ENCODE measurements at regions not wholly inside any gene's neighbourhood (a gene's known extent, or its start where the extent isn't known, plus 50 kb on each side); places are given as distances from the start of the nearest gene placed in this dataset.
A peak's percentile ranks its signal among the peaks of the same experiment; 100 is the strongest.
"Not testable (repeated sequence)": the region's sequence is repeated elsewhere in the genome, so short reads cannot be mapped to it uniquely, and the experiment has no call there.

GRCh38 chr3:22661121-22661700 lies 541.9 kb upstream of the UBE2E2 start:
- H2AFZ ChIP-seq (ENCODE audit: low read depth, low read length): no peak overlapping the region
- no peaks in the 10 kb centered on the region for H3K9me3 ChIP-seq (ENCODE audit: low read length)
- H3K36me3 ChIP-seq (ENCODE audit: insufficient read depth, low read length): no peaks in the 10 kb centered on the region
- no peaks in the 10 kb centered on the region for H3K27me3 ChIP-seq (ENCODE audit: insufficient read depth, low read length)
- H3K4me1 ChIP-seq (ENCODE audit: insufficient read depth, low read length): no peaks in the 10 kb centered on the region
- H3K4me3 ChIP-seq (ENCODE audit: low read length): no peak overlapping the region

- H3K9me3 ChIP-seq (ENCODE audit: low read length): no peaks in the 10 kb centered on the region
- H3K27me3 ChIP-seq (ENCODE audit: insufficient read depth, low read length): no peaks in the 10 kb centered on the region
- H3K4me3 ChIP-seq (ENCODE audit: low read length): no peak overlapping the region
- H3K36me3 ChIP-seq (ENCODE audit: insufficient read depth, low read length): no peaks in the 10 kb centered on the region
- H3K4me1 ChIP-seq (ENCODE audit: insufficient read depth, low read length): no peaks in the 10 kb centered on the region
- no peak overlapping the region for H2AFZ ChIP-seq (ENCODE audit: low read depth, low read length)
Measured at GRCh38 chr3:22665528-22665927, 537.6 kb upstream of the UBE2E2 start.

- no peak overlapping the region for H2AFZ ChIP-seq (ENCODE audit: low read depth, low read length)
- no peaks in the 10 kb centered on the region for H3K27me3 ChIP-seq (ENCODE audit: insufficient read depth, low read length)
- no peaks in the 10 kb centered on the region for H3K9me3 ChIP-seq (ENCODE audit: low read length)
- H3K4me1 ChIP-seq (ENCODE audit: insufficient read depth, low read length): no peaks in the 10 kb centered on the region
- no peaks in the 10 kb centered on the region for H3K36me3 ChIP-seq (ENCODE audit: insufficient read depth, low read length)
- H3K4me3 ChIP-seq (ENCODE audit: low read length): no peak overlapping the region
Measured at GRCh38 chr3:22666736-22667135, 536.4 kb upstream of the UBE2E2 start.

- Histone ChIP-seq H3K27me3 (ENCODE audit: insufficient read depth, low read length) (no peaks in the 10 kb centered on the region), H2AFZ (ENCODE audit: low read depth, low read length) (no peak overlapping the region), H3K4me1 (ENCODE audit: insufficient read depth, low read length) (no peaks in the 10 kb centered on the region), H3K4me3 (ENCODE audit: low read length) (no peak overlapping the region), H3K9me3 (ENCODE audit: low read length) (no peaks in the 10 kb centered on the region), H3K36me3 (ENCODE audit: insufficient read depth, low read length) (no peaks in the 10 kb centered on the region)
Measured at GRCh38 chr3:22671848-22672247, 531.3 kb upstream of the UBE2E2 start.

GRCh38 chr3:22684739-22685138 lies 518.4 kb upstream of the UBE2E2 start:
- Histone ChIP-seq H3K4me1 (ENCODE audit: insufficient read depth, low read length) (no peaks in the 10 kb centered on the region), H3K9me3 (ENCODE audit: low read length) (no peaks in the 10 kb centered on the region), H2AFZ (ENCODE audit: low read depth, low read length) (no peak overlapping the region), H3K27me3 (ENCODE audit: insufficient read depth, low read length) (no peaks in the 10 kb centered on the region), H3K36me3 (ENCODE audit: insufficient read depth, low read length) (no peaks in the 10 kb centered on the region), H3K4me3 (ENCODE audit: low read length) (no peak overlapping the region)

- no peaks in the 10 kb centered on the region for H3K27me3 ChIP-seq (ENCODE audit: insufficient read depth, low read length)
- H3K4me3 ChIP-seq (ENCODE audit: low read length): no peak overlapping the region
- H2AFZ ChIP-seq (ENCODE audit: low read depth, low read length): no peak overlapping the region
- no peaks in the 10 kb centered on the region for H3K4me1 ChIP-seq (ENCODE audit: insufficient read depth, low read length)
- no peaks in the 10 kb centered on the region for H3K9me3 ChIP-seq (ENCODE audit: low read length)
- H3K36me3 ChIP-seq (ENCODE audit: insufficient read depth, low read length): no peaks in the 10 kb centered on the region
Measured at GRCh38 chr3:22685597-22685996, 517.5 kb upstream of the UBE2E2 start.

GRCh38 chr3:22691407-22691806 lies 511.7 kb upstream of the UBE2E2 start:
- Histone ChIP-seq H3K36me3 (ENCODE audit: insufficient read depth, low read length) (no peaks in the 10 kb centered on the region), H3K27me3 (ENCODE audit: insufficient read depth, low read length) (no peaks in the 10 kb centered on the region), H3K4me1 (ENCODE audit: insufficient read depth, low read length) (peaks cover 12% of the 10 kb centered on the region), H2AFZ (ENCODE audit: low read depth, low read length) (peak overlapping the region; percentile 46), H3K4me3 (ENCODE audit: low read length) (no peak overlapping the region), H3K9me3 (ENCODE audit: low read length) (no peaks in the 10 kb centered on the region)

GRCh38 chr3:22691856-22692628 lies 511.1 kb upstream of the UBE2E2 start:
- no peaks in the 10 kb centered on the region for H3K36me3 ChIP-seq (ENCODE audit: insufficient read depth, low read length)
- no peaks in the 10 kb centered on the region for H3K9me3 ChIP-seq (ENCODE audit: low read length)
- H3K27me3 ChIP-seq (ENCODE audit: insufficient read depth, low read length): no peaks in the 10 kb centered on the region
- peak overlapping the region; percentile 46 for H2AFZ ChIP-seq (ENCODE audit: low read depth, low read length)
- H3K4me1 ChIP-seq (ENCODE audit: insufficient read depth, low read length): peaks cover 12% of the 10 kb centered on the region
- H3K4me3 ChIP-seq (ENCODE audit: low read length): no peak overlapping the region

- H3K4me1 ChIP-seq (ENCODE audit: insufficient read depth, low read length): no peaks in the 10 kb centered on the region
- no peak overlapping the region for H2AFZ ChIP-seq (ENCODE audit: low read depth, low read length)
- no peaks in the 10 kb centered on the region for H3K27me3 ChIP-seq (ENCODE audit: insufficient read depth, low read length)
- no peaks in the 10 kb centered on the region for H3K36me3 ChIP-seq (ENCODE audit: insufficient read depth, low read length)
- no peaks in the 10 kb centered on the region for H3K9me3 ChIP-seq (ENCODE audit: low read length)
- no peak overlapping the region for H3K4me3 ChIP-seq (ENCODE audit: low read length)
Measured at GRCh38 chr3:22700876-22701275, 502.3 kb upstream of the UBE2E2 start.

GRCh38 chr3:22704166-22704565 lies 499.0 kb upstream of the UBE2E2 start:
- no peaks in the 10 kb centered on the region for H3K9me3 ChIP-seq (ENCODE audit: low read length)
- H3K4me1 ChIP-seq (ENCODE audit: insufficient read depth, low read length): no peaks in the 10 kb centered on the region
- no peak overlapping the region for H2AFZ ChIP-seq (ENCODE audit: low read depth, low read length)
- H3K4me3 ChIP-seq (ENCODE audit: low read length): no peak overlapping the region
- no peaks in the 10 kb centered on the region for H3K36me3 ChIP-seq (ENCODE audit: insufficient read depth, low read length)
- no peaks in the 10 kb centered on the region for H3K27me3 ChIP-seq (ENCODE audit: insufficient read depth, low read length)

- Histone ChIP-seq H2AFZ (ENCODE audit: low read depth, low read length) (no peak overlapping the region), H3K4me1 (ENCODE audit: insufficient read depth, low read length) (no peaks in the 10 kb centered on the region), H3K4me3 (ENCODE audit: low read length) (no peak overlapping the region), H3K36me3 (ENCODE audit: insufficient read depth, low read length) (no peaks in the 10 kb centered on the region), H3K9me3 (ENCODE audit: low read length) (no peaks in the 10 kb centered on the region), H3K27me3 (ENCODE audit: insufficient read depth, low read length) (no peaks in the 10 kb centered on the region)
Measured at GRCh38 chr3:22704571-22705354, 498.4 kb upstream of the UBE2E2 start.

- H2AFZ ChIP-seq (ENCODE audit: low read depth, low read length); H3K27me3 ChIP-seq (ENCODE audit: insufficient read depth, low read length); H3K36me3 ChIP-seq (ENCODE audit: insufficient read depth, low read length); H3K4me1 ChIP-seq (ENCODE audit: insufficient read depth, low read length); H3K4me3 ChIP-seq (ENCODE audit: low read length); H3K9me3 ChIP-seq (ENCODE audit: low read length): not testable (repeated sequence)
Measured at GRCh38 chr3:22706922-22707321, 496.2 kb upstream of the UBE2E2 start.

GRCh38 chr3:22713936-22714335 lies 489.2 kb upstream of the UBE2E2 start:
- H3K4me1 ChIP-seq (ENCODE audit: insufficient read depth, low read length): no peaks in the 10 kb centered on the region
- H3K9me3 ChIP-seq (ENCODE audit: low read length): no peaks in the 10 kb centered on the region
- H2AFZ ChIP-seq (ENCODE audit: low read depth, low read length): no peak overlapping the region
- no peaks in the 10 kb centered on the region for H3K36me3 ChIP-seq (ENCODE audit: insufficient read depth, low read length)
- no peaks in the 10 kb centered on the region for H3K27me3 ChIP-seq (ENCODE audit: insufficient read depth, low read length)
- H3K4me3 ChIP-seq (ENCODE audit: low read length): no peak overlapping the region
